SK-N-DZ (cell line): ENCODE measurements at regions not wholly inside any gene's neighbourhood (a gene's known extent, or its start where the extent isn't known, plus 50 kb on each side); places are given as distances from the start of the nearest gene placed in this dataset.

Source experiments
- DNase-seq: peaks from one replicate; pipeline ENCODE4 v3.0.0-alpha.2; 2015; ENCODE audit warnings: low spot score

DNA sequence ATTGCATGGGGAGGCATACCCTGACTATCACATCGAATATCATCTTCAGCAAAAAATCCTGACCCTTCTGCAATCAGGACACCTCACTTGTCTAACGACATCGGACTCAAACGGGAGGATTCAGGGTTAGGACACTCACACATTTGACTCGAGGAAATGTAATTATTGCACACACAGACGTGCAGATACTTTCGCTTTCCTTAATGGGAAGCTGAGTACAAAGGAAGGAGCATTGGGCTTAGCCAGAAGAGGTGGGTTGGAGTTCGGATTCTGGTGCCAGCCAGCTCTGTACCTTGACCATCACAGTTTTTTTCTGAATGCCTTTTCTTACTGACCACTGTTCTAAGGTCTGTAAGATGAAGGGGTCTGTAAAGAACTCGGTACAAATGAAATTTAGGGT, 260.4 kb downstream of the GALC start:
- no peak for DNase-seq

DNA sequence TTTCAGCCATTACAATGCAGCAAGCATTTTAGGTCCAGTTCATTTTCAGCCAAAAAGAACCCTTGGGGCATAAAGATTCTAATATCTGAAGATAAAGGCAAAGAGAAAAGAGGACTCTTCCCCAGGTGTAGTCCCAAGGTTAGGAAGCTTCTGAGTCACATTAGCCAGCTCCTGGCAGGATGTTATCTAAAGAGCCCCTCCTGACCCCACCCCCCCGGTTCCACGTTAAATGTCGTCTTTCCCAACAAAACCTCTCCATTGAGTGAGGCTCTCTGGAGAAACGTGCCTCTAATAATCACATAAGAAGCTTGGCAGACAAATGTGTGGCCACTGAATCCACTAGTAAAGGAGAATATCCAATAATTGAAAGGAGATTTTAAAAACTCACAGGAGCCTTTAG, 267.7 kb downstream of the GALC start:
- DNase-seq = no peak

DNA sequence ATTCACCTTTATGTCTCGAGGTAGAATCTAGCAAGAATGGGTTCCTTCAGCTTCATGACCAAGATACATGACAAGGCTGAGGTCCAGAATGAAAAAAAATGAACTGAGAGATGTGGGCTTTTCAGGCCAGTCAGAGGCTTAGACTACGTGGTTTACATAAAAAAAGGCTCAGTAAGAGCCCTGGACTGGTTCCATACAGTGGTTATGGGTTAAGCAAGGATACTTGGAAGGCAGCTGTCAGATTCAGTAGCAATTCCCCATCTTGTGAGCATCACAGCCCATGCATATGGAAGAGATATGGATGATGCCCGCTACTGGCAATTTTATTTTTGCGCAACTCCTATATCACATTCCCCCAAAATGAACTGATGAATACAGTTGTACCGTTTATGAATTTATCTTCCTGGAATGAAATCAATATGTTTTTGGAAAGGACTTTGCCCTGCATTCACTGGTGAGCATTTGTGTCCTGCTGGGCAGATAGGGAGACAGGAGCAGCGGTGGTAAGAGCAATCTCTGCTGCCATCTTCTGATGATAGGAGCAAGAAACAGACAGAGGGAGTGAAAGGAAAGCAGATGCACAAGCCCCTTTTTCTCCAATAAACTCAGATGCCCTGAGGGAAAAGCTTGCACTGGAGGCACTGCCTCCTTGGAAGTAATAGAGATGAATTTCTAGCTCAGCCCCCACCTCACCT, 280.4 kb downstream of the GALC start:
- peak; percentile 13 for DNase-seq

DNA sequence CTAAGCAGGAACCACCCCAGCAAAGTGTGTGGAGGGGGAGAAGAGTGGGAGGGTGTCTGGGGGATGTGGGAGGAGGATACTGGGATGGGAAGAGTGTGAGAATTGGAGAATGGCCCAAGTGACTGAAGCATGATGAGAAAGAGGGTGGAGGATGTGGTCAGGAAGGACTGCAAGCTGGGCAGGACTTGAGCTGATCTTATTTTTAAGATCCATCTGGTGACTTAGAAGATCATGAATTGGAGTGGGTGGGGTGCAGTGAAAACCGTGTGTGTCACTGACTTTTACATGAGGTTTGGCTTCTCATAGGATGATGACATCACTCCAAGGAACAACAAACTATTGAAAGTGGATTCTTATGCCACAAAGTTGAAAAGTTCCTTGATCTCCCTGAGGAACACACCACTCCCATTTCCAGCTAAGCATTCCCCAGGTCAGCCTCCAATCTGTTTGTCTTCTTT, 287.5 kb downstream of the GALC start:
- no peak for DNase-seq

DNA sequence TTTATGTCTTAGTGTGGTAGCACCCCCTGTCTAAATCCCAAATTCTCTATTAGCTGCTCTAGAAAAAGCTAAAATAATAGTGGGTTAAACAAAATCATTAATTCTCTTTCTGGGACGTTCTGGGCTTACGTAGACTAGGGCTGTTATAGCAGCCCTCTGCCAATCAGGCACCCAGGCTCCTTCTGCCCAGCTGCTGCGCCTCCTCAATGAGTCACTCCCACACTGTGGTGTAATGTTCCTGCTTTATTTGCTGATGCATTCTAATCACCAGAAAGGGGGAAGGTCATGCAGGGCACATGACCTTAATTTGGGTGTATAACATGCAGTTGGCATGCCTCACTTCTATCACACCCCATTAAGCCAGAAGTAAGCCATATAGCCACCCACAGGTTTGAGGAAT, 294.5 kb downstream of the GALC start:
- DNase-seq = no peak

DNA sequence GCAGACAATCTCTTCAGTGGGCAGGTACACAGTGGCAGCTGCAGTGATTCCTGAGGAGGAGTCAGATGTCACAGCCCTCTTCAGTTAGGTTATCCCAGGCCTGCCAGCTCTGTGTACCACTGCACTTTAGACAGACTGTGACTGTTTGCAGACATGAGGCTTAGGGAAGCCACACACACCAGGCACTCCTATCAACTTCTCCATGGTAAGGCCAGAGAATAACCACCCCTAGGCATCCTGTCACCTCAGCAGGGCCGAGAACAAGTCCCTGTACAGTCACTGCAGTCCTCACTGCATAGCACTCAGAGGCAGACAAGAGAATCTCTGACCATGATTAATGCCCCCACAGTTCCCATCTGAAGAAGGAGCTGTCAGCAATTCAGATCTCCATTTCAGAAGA, 296.5 kb downstream of the GALC start:
- DNase-seq = peak; percentile 46

DNA sequence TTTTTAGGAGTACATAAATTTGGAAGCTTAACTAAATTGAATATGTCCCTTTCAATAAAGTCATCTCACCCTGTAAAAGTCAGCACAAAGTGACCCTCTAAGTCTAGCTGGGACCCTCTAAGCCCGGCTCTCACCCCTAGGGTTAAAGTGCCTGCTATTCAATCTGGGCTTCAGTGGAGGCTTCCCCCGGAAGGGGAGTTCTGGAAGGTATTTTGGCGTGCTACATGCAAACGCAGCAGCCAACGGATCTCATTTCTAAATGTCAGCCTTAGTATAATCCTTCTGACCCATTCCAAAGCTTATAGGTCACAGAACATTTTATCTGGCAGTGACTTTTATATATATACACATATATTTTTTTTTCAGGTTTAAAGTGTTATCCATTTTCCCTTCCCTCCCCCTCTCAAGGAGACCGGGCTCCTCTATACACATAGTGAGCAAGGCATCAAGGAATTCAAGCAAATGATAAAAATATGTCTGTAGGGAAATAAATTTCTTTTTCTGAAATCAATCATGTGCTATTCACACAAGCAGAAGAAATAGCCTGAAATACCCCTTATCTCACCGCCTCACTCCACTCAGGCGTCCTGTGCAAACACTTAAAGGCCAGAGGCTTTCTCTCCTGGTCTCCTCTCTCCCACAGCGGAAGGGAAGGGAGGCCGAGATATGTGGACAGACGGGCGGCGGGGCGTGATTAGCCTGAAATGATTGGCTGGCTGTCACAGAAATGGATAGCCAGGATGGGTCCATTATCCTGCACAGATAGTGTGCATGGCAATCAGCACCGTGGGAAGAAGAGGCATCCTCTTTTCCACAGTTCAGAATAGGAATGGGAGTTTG, 301.7 kb downstream of the GALC start:
- DNase-seq = no peak

DNA sequence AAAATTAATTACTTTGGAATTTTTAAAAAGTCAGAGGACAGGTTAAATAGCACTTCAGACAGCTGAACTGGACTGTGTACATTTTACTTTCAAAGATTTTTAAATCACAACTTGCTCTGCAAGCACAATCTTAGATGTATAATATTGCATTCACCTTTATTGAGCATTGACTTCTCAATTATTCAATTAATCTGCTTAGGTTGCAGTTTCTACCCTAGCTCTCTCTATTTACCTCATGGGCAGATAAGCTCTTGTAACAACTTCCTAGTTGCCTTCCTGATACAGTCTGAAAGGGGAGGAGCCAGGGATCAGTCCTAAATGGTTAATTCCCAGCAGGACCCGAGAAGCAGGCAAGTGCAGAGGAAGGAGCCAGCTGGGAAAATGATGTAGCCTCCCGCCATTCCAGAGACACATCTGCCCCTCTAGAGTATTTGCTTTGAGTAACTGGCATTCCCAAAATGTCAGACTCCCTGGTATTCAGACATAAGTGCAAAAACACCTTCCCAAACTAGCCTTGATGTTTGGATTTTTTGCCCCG, 302.8 kb downstream of the GALC start:
- DNase-seq = peak; percentile 52

DNA sequence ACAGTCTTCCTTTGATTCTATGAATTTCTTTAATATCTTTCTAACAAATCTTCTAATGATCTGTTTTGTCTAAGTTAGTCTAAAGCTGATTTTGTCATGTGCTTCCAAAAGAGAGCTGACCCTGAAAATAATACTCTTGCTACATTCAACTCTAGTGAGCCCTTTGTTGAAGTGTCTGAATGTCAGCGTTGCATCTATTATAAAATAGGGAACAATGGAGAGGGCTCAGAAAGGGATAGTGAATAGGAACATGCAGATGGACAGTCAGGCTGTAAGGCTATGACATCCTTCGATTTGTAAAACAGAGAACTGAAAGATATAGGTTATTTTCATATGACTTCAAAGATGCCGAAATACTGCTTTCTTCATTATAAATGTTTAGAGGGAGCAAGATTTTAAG, 304.5 kb downstream of the GALC start:
- no peak for DNase-seq

DNA sequence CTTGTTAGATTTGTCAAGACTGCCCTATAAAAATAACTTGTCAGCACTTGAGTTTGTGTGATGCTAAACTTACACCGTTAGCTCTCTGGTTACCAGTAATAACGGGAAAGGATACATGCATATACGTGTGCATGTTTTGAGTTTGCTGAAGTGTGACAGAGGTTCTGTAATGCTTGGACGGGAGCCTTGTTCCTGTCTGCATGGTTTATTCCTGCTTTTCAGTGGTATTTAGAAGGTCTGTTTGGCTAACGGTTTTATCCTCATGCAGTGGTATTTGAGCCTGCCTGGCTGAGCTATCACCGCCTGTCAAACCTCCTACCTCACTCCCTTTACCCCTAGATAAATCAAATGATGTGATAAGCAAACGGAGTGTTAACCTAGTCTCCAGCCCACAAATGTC, 305.6 kb downstream of the GALC start:
- no peak for DNase-seq

DNA sequence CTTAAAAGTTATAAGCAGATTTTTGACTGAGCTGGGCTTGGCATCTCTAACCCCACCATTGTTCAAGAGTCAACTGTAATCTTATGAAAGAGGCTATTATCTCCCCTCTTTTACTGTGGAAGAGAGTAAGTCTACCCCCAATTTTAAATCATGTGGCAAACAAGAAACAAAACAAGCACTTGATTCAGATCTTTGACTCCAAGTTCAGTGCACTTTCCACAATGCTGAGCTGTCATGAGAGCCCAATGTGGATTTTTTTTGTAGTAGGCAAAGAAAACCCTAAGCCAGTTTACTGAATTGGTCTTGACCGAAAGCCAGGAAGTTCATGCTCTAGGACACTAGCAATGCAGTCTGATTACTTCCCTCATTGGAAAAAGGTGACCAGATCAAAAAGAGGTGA, 306.2 kb downstream of the GALC start:
- no peak for DNase-seq

DNA sequence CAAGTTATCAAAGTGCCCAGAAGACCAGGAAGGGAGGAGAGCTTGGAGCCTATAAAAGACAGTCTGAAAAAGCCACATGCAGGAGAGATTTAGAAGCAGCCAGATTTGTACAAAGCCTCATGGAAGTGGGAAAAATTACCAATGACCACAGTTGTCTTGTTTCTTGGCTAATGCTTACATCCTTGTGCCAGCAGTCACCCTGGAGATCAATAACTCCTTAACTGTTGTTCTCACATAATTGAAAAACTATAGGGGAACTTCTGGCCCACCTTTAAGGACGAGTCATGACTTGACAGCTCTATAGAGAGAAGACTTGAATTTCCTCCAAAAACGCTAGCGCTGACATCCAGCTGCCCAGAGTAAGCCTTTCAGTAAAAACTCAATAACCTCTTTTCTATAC, 313.1 kb downstream of the GALC start:
- no peak for DNase-seq

DNA sequence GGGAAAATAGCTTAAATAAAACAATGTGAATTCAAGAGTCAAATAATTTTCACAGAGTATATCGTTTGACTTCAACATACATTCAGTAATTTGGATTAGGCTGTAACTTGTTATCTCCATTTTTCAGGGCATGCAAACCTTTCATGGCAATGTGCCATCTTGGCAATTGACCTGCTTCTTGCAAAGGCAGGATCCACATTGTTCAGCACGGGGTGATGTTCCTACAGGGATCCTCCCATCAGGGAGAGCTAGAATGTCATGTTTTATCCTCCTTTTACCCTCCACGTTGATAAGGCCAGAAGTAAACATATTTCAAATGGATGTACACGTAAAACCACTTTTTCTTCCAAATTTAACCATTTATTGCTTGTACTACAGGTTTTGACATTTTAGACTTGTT, 314.4 kb downstream of the GALC start:
- no peak for DNase-seq

DNA sequence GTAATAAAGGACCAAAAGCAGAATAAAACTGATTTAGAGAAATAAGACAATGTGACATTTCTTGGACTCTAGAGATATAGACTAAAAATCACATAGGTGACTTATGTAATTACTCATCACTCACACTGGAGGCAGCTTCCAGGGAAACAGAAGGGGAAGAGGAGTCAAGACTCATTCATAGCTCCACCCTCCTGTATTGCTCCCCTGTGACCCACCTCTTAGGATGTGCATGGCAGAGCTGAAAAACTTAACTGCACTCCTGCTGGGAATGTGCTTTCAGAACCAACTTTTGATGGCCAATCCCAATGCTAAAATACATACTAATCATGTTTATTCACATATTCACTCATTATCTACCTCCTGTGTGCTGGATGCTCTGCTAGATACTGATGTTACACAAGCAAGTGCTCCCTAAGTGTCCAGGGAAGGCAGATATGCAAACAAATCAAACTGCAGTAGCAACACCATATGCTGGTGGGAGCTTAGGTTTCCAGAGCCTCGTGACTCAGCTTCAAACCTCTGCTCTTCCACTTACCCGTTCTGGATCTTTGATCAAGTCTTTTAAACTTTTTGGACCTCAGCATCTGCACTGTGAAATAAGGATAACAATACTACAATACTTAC, 316.1 kb downstream of the GALC start:
- DNase-seq = no peak

DNA sequence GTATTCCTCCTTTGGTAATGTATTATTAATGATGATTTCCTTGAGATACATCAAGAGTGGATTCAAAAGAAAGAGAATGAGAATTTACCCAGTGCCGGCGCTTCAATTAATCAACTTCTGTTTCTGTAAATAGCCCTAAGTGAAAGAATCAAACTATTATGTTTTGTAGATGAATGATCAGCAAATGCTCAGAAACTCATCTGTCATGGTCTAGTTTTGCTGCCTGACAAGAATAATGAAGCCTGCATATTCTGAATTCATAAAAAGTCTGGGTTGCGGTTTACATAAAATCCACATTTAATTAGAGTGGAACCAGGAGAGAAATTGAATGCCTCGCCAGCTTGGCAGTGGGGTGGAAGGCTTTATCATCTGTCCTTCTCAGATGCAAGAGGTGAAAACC, 325.3 kb downstream of the GALC start:
- no peak for DNase-seq

DNA sequence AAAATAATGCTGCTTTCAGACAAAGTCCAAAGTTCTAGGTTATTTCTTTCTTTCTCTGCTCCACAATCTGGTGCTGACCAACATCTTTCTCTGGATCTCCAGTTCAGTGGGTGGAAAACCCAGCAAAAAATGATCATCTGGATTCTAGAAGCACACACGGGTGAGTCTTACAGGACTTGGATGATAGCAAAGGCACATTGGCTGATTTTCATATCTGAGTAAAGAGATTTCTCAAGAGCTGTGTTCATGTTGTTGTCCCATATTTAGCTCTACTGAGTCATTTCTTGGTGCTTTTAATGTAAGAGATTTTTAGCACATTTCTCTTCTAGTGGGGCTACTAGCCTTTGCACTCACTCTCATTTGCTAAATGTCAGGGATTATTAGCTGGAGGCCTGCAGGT, 336.7 kb downstream of the GALC start:
- no peak for DNase-seq

DNA sequence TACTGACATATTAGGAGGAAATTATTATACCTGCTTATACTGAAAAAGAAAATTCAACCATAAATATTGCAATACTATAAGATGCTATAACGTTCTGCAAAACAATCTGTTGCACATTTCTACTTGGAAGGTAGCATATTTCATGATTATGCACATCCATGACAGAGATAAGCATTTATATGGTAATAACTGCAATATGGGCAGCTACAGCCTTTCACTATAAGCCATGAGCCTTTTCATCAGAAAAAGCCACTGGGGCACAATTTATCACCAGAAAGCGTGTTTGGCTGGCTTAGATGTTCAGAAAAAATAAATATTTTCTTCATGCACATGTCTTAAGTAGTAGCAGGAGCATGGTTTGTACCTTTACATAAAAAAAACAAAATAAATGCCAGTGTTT, 340.7 kb downstream of the GALC start:
- DNase-seq = no peak

DNA sequence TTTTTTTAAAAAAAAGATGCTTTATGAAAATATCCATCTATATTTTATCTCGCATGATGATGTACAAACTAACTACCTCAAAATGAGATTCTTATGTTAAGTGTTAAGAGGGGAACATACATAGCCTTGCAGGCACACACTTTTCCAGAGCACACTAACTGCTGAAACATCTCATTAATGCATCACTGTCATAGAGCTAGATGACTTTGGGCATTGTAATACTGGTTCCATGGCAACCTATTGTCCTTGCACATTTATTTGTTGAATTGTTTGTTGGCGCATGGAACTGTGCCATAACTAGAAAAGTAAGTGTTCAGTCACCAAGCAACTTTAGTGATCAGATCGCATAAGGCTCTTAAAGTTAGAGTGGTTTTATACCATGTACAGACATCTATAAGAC, 348.3 kb downstream of the GALC start:
- no peak for DNase-seq

DNA sequence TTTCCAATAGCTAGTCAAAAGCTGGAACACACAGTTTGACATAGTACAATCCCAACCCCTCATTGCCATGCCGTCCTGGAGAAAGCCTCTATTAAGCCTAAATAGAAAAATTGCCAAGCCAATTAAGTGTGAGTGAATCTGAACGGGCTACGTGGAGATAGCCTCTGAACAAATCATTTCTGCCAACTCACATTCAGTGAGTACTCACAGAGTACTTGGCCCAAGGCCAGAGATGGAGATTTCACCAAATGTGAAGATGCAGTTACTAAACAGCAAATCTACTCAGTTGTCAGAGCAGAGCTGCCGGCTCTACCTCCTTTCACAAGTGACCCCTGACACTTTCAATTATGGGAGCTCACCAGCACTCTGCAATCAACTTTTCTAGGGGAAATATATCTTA, 350.0 kb downstream of the GALC start:
- peak; percentile 46 for DNase-seq

DNA sequence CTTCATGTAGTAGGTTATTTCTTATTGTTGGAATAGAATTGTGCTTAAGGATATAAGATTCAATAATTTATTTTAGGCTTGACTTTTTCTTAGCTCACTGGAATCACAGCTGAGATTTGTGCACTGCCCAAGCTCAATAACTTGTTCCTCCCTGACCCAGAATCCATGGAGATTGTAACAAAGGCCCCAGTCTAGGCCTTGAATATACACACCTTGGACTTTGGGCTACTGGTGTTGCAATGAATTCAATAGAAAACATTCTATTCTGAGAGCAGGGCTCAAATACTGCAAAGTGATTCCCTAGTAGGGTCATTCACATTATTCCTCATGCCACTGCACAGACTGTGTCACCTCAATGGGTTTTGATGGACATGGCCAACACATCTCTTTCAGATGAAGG, 352.4 kb downstream of the GALC start:
- no peak for DNase-seq

DNA sequence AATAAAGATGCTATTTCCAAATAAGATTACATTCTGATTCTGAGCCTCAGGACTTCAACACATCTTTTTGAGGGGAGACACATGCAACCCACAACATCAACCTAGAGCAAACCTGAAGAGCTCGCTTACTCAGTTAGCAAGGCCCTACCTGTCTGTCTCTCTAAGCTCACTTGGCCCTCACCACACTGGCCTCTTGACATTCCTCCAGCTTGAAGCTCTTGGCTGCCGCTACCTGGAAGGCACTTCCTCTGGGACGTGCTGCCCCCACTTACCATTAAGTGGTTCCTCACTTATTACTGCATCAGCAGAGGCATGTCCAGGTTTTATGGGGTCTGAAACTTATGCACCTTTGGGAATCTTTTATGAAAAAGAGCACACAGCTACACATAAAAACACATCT, 354.8 kb downstream of the GALC start:
- DNase-seq = no peak

DNA sequence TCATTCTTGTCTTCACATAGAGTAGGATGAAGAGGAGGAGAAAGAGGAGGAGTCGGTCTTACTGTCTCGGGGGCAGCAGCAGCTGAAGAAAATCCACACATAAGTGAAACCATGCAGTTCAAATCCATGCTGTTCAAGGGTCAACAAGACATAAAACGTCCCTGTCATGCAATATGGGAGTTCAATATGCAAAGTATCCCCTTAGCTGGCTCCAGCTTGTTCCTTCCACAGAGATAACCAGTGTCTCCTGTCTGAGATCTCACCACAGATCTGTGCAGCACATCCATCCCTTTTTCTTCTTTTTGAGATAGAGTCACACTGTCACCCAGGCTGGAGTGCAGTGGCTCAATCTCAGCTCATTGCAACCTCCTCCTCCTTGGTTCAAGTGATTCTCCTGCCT, 357.5 kb downstream of the GALC start:
- DNase-seq = no peak

DNA sequence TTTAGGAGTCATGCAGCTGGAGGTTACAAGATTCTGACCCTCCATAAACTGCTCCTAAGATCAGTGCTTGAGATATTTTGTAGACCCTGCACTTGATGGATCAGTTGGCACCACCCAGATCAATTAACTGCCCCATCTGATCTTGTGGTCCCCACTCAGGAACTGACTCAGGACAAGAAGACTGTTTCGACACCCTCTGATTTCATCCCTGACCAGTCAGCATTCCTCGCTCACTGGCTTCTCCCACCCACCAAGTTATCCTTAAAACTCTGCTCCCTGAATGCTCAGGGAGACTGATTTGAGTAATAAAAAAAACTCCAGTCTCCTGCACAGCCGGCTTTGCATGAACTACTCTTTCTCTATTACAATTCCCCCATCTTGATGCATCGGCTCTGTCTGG, 360.2 kb downstream of the GALC start:
- no peak for DNase-seq
